Mesenchymal stem cell (in vitro differentiated cells and primary cell): ENCODE measurements at regions not wholly inside any gene's neighbourhood (a gene's known extent, or its start where the extent isn't known, plus 50 kb on each side); places are given as distances from the start of the nearest gene placed in this dataset.

Experiments used
- DNase-seq: peaks from one replicate; pipeline ENCODE4 v3.0.0-alpha.2; 2013
- H2AFZ ChIP-seq: one replicate; pipeline ENCODE4 v1.6.1; 2013; ENCODE audit warnings: low read depth, mild to moderate bottlenecking, control low read depth, inconsistent platforms, low read length, moderate library complexity
- H2AK5ac ChIP-seq: 2 replicates; pipeline ENCODE4 v1.6.1; 2013; ENCODE audit warnings: low read length, moderate library complexity, mild to moderate bottlenecking, inconsistent platforms; ENCODE audit not compliant: severe bottlenecking
- H2BK120ac ChIP-seq: one replicate; pipeline ENCODE4 v1.6.1; 2013; ENCODE audit warnings: low read depth, mild to moderate bottlenecking, inconsistent platforms, low read length, moderate library complexity
- H2BK12ac ChIP-seq, 2 experiments: one replicate each; pipeline ENCODE4 v1.6.1; 2013; ENCODE audit warnings: inconsistent platforms in 2 of 2, low read length in 2 of 2, mild to moderate bottlenecking in 2 of 2, moderate library complexity in 2 of 2, control low read depth in 1 of 2
- H2BK15ac ChIP-seq: one replicate; pipeline ENCODE4 v1.6.1; 2013; ENCODE audit warnings: mild to moderate bottlenecking, low read depth, inconsistent platforms; ENCODE audit not compliant: poor library complexity, severe bottlenecking
- H2BK5ac ChIP-seq: 2 replicates; pipeline ENCODE4 v1.6.1; 2013; ENCODE audit warnings: low read depth, mild to moderate bottlenecking, low read length, control low read depth, inconsistent platforms; ENCODE audit not compliant: poor library complexity, severe bottlenecking
- H3K14ac ChIP-seq, 2 experiments: one replicate each; pipeline ENCODE4 v1.6.1; 2013; ENCODE audit warnings: inconsistent platforms in 2 of 2, low read length in 2 of 2, control low read depth in 1 of 2, mild to moderate bottlenecking in 1 of 2, moderate library complexity in 1 of 2
- H3K18ac ChIP-seq, 2 experiments: one replicate each; pipeline ENCODE4 v1.6.1; 2013; ENCODE audit warnings: inconsistent platforms in 2 of 2, low read length in 2 of 2, control low read depth in 1 of 2, low read depth in 1 of 2, mild to moderate bottlenecking in 1 of 2
- H3K23ac ChIP-seq, 2 experiments: one replicate each; pipeline ENCODE4 v1.6.1; 2013; ENCODE audit warnings: inconsistent platforms in 2 of 2, low read length in 2 of 2, mild to moderate bottlenecking in 2 of 2, moderate library complexity in 2 of 2, control low read depth in 1 of 2
- H3K27ac ChIP-seq: 2 replicates; pipeline ENCODE4 v1.5.1; 2013; ENCODE audit warnings: mild to moderate bottlenecking, moderate library complexity, low read length, control low read depth, inconsistent platforms; ENCODE audit not compliant: poor library complexity, severe bottlenecking
- H3K27me3 ChIP-seq, 2 experiments: 2 replicates each; pipeline versions ENCODE4 v1.6.1 to v1.7.0; 2013; ENCODE audit warnings: low read length in 2 of 2, mild to moderate bottlenecking in 2 of 2, moderate library complexity in 2 of 2, control low read depth in 1 of 2, inconsistent platforms in 1 of 2; ENCODE audit not compliant: control insufficient read depth in 1 of 2, insufficient read depth in 1 of 2
- H3K36me3 ChIP-seq, 2 experiments: 2 replicates each; pipeline versions ENCODE4 v1.6.1 to v1.7.0; 2013; ENCODE audit warnings: low read length in 2 of 2, control low read depth in 1 of 2, inconsistent platforms in 1 of 2, low read depth in 1 of 2, mild to moderate bottlenecking in 1 of 2; ENCODE audit not compliant: insufficient read depth in 2 of 2, control insufficient read depth in 1 of 2
- H3K4ac ChIP-seq, 2 experiments: one replicate each; pipeline ENCODE4 v1.6.1; 2013; ENCODE audit warnings: inconsistent platforms in 2 of 2, low read length in 2 of 2, mild to moderate bottlenecking in 2 of 2, moderate library complexity in 2 of 2, control low read depth in 1 of 2, low read depth in 1 of 2
- H3K4me1 ChIP-seq: 2 replicates; pipeline ENCODE4 v1.6.1; 2013; ENCODE audit warnings: low read depth, low read length, control low read depth; ENCODE audit not compliant: control insufficient read depth, insufficient read depth
- H3K4me2 ChIP-seq: 2 replicates; pipeline ENCODE4 v1.6.1; 2013; ENCODE audit warnings: low read length, mild to moderate bottlenecking, inconsistent platforms; ENCODE audit not compliant: poor library complexity, severe bottlenecking
- H3K4me3 ChIP-seq, 2 experiments: 2 replicates each; pipeline versions ENCODE4 v1.5.1 to v1.7.0; 2013; ENCODE audit warnings: low read length in 2 of 2, mild to moderate bottlenecking in 2 of 2, control low read depth in 1 of 2, low read depth in 1 of 2; ENCODE audit not compliant: insufficient read depth in 1 of 2
- H3K79me1 ChIP-seq: replicated peaks from 2 replicates; pipeline ENCODE4 v1.6.1; 2013; ENCODE audit warnings: mild to moderate bottlenecking, control low read depth, low read length, inconsistent platforms; ENCODE audit not compliant: poor library complexity, severe bottlenecking
- H3K9ac ChIP-seq: 2 replicates; pipeline ENCODE4 v1.7.0; 2013; ENCODE audit warnings: mild to moderate bottlenecking, low read length, moderate library complexity
- H3K9me3 ChIP-seq: 2 replicates; pipeline ENCODE4 v1.7.0; 2013; ENCODE audit warnings: mild to moderate bottlenecking, low read length; ENCODE audit not compliant: control insufficient read depth
- H4K8ac ChIP-seq: one replicate; pipeline ENCODE4 v1.6.1; 2013; ENCODE audit warnings: inconsistent platforms, mild to moderate bottlenecking, low read length, moderate library complexity
- H4K91ac ChIP-seq: one replicate; pipeline ENCODE4 v1.6.1; 2013; ENCODE audit warnings: mild to moderate bottlenecking, low read length, inconsistent platforms
- WGBS: methylation state at CpG from one replicate; pipeline ENCODE4 v1.1.7; 2013; ENCODE audit warnings: mixed read lengths; 5-methylcytosine and 5-hydroxymethylcytosine counted together

- H3K9me3 ChIP-seq = no peaks in the 10 kb centered on the region
- H3K4me2 ChIP-seq = no peak overlapping the region
- no peak overlapping the region for H2AK5ac ChIP-seq
- H2BK12ac ChIP-seq = no peak overlapping the region
- no peak overlapping the region for H2AFZ ChIP-seq
- no peak overlapping the region for H2BK120ac ChIP-seq
- no peaks in the 10 kb centered on the region for H3K4me1 ChIP-seq
- no peaks in the 10 kb centered on the region for H3K36me3 ChIP-seq
- WGBS = no CpG with 5 or more reads among the region's 1 CpG
- no peaks in the 10 kb centered on the region for H3K79me1 ChIP-seq
- H3K4me3 ChIP-seq = no peak overlapping the region
- no peak overlapping the region for H3K27ac ChIP-seq
- no peak overlapping the region for H4K91ac ChIP-seq
- H3K9ac ChIP-seq = no peak overlapping the region
- H3K4ac ChIP-seq = no peak overlapping the region
- H3K27me3 ChIP-seq = peaks cover 0 to 4% of the 10 kb centered on the region in 2 experiments
- DNase-seq = no peak
- no peak overlapping the region for H2BK15ac ChIP-seq
- no peak overlapping the region for H3K14ac ChIP-seq
- H4K8ac ChIP-seq = no peak overlapping the region
- no peak overlapping the region for H2BK5ac ChIP-seq
- no peak overlapping the region for H3K23ac ChIP-seq
- H3K18ac ChIP-seq = no peak overlapping the region
These were observed 105.2 kb upstream of the IMMP2L start for GRCh38 chr7:111667488-111667887.

GRCh38 chr7:111666260-111666659 is 104.0 kb upstream of the IMMP2L start:
- no peak overlapping the region for H3K23ac ChIP-seq
- no peak overlapping the region for H3K9ac ChIP-seq
- no peaks in the 10 kb centered on the region for H3K79me1 ChIP-seq
- no peak overlapping the region for H3K4me3 ChIP-seq
- no peak overlapping the region for H3K27ac ChIP-seq
- no peak overlapping the region for H2BK5ac ChIP-seq
- no peak overlapping the region for H3K18ac ChIP-seq
- WGBS = 90% methylated on average over 1 of the region's 2 CpGs
- no peak for DNase-seq
- H4K8ac ChIP-seq = no peak overlapping the region
- H2BK15ac ChIP-seq = no peak overlapping the region
- no peak overlapping the region for H2AK5ac ChIP-seq
- no peak overlapping the region for H2BK12ac ChIP-seq
- no peak overlapping the region for H3K4ac ChIP-seq
- H2AFZ ChIP-seq = no peak overlapping the region
- no peaks in the 10 kb centered on the region for H3K4me1 ChIP-seq
- no peak overlapping the region for H4K91ac ChIP-seq
- H3K36me3 ChIP-seq = no peaks in the 10 kb centered on the region
- no peak overlapping the region for H2BK120ac ChIP-seq
- no peak overlapping the region for H3K14ac ChIP-seq
- peaks cover 0 to 4% of the 10 kb centered on the region in 2 experiments for H3K27me3 ChIP-seq
- no peak overlapping the region for H3K4me2 ChIP-seq
- H3K9me3 ChIP-seq = no peaks in the 10 kb centered on the region

- H3K4ac ChIP-seq = no peak overlapping the region
- H3K36me3 ChIP-seq = no peaks in the 10 kb centered on the region
- H3K9ac ChIP-seq = no peak overlapping the region
- peaks cover 0 to 4% of the 10 kb centered on the region in 2 experiments for H3K27me3 ChIP-seq
- no peak overlapping the region for H3K14ac ChIP-seq
- no peak overlapping the region for H2BK15ac ChIP-seq
- H3K9me3 ChIP-seq = no peaks in the 10 kb centered on the region
- H2BK12ac ChIP-seq = no peak overlapping the region
- H3K27ac ChIP-seq = no peak overlapping the region
- H2BK120ac ChIP-seq = no peak overlapping the region
- H3K4me2 ChIP-seq = no peak overlapping the region
- H2AFZ ChIP-seq = no peak overlapping the region
- no peak overlapping the region for H4K8ac ChIP-seq
- no peak overlapping the region for H3K4me3 ChIP-seq
- no peak overlapping the region for H3K23ac ChIP-seq
- no peaks in the 10 kb centered on the region for H3K79me1 ChIP-seq
- no peak overlapping the region for H4K91ac ChIP-seq
- no peaks in the 10 kb centered on the region for H3K4me1 ChIP-seq
- no peak overlapping the region for H3K18ac ChIP-seq
- no peak overlapping the region for H2AK5ac ChIP-seq
- no peak overlapping the region for H2BK5ac ChIP-seq
- no peak for DNase-seq
These were observed 101.5 kb upstream of the IMMP2L start for GRCh38 chr7:111663771-111664170.

- DNase-seq = no peak
- no peak overlapping the region for H2BK5ac ChIP-seq
- H3K23ac ChIP-seq = no peak overlapping the region
- no peak overlapping the region for H2BK120ac ChIP-seq
- no peak overlapping the region for H3K4me2 ChIP-seq
- H2BK12ac ChIP-seq = no peak overlapping the region
- no peak overlapping the region for H3K18ac ChIP-seq
- no peak overlapping the region for H2AFZ ChIP-seq
- H3K9me3 ChIP-seq = no peaks in the 10 kb centered on the region
- H4K91ac ChIP-seq = no peak overlapping the region
- no peaks in the 10 kb centered on the region for H3K79me1 ChIP-seq
- no peak overlapping the region for H3K4ac ChIP-seq
- H4K8ac ChIP-seq = no peak overlapping the region
- peaks cover 0 to 4% of the 10 kb centered on the region in 2 experiments for H3K27me3 ChIP-seq
- H3K14ac ChIP-seq = no peak overlapping the region
- H3K36me3 ChIP-seq = no peaks in the 10 kb centered on the region
- H3K4me1 ChIP-seq = no peaks in the 10 kb centered on the region
- no peak overlapping the region for H3K27ac ChIP-seq
- H3K9ac ChIP-seq = no peak overlapping the region
- no peak overlapping the region for H3K4me3 ChIP-seq
- no peak overlapping the region for H2BK15ac ChIP-seq
- no peak overlapping the region for H2AK5ac ChIP-seq
- 85% methylated on average over 2 of the region's 2 CpGs for WGBS
These were observed 100.1 kb upstream of the IMMP2L start for GRCh38 chr7:111662386-111662785.
